ENCODE measurements at regions not wholly inside any gene's neighbourhood (a gene's known extent, or its start where the extent isn't known, plus 50 kb on each side); places are given as distances from the start of the nearest gene placed in this dataset.

DNA sequence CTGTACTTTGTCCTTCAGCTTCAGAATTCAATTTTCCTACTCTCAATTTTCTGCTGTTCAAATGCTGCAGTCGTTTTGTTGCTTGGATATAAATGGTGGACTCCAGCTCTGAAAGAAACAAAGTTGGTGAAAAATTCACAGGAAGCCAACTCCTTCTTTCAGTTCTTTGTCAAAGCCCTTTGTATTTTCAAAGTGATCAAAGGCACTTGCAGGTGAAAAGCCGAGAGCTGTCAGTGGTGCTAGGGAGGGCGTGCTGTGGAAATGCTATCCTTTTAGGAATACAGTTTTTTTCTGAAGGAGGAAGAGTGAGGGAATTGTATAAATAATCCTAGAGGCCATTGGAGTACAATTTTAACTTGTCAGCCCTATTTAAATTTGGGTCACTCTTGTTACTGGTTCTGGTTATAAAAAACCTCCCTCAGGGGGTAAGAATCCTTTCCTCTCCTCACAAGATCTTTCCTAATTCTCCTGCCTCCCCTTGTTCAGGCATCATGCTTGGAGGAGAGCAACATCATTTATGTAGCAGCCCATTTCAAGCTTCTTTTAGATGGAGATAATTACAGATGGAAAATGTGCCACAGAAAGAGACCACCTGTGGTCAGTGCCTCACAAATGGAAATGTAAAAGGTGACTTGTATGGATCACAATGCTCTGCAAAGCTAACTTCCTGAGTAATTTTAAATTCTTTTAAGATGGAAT lies 62.5 kb upstream of the GHR start:
- FAIRE-seq: no peak

DNA sequence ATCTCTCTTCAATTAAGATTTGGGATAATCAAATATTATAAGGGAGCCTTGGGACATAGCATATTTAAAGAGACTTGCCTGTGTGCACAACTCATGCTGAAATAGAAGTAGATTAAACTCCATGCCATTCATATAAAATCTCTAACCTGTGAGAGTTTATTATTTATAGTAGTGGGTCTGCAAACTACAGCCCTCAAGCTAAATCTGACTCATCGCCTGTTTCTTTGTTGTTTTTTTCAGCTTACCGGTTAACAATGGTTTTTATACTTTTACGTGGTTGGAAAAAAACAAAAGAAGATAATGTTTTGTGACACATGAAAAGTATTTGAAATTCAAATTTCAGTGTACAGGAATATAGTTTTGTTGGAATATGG lies 61.9 kb upstream of the GHR start:
- FAIRE-seq: no peak

DNA sequence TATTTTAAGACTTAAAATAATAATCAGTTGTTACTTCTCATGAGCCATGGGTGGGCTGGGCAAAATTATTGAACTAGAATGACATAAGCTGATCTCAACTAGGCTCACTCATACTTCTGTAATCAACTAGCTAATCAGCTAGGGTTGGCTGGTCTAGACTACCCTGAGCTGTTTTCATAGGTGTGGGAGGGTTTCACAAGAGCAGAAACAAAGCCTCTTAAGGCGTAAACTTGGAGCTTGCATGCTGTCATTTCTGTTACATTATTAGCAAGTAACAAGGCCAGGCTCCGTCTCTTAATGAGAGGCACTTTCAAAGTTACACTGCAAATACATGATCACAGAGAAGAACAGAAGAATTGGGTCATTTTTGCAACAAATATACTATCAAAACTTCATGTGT lies 57.2 kb upstream of the GHR start:
- FAIRE-seq: no peak
